SU-DHL-6 (cell line): ENCODE measurements at regions not wholly inside any gene's neighbourhood (a gene's known extent, or its start where the extent isn't known, plus 50 kb on each side); places are given as distances from the start of the nearest gene placed in this dataset.

Experiments
- H2AFZ ChIP-seq: fragments of 200-600 bp; sonication (generic); 2 replicates; pipeline ENCODE4 v1.6.1; 2014; ENCODE audit warnings: low read depth, mild to moderate bottlenecking, moderate library complexity, mixed read lengths, antibody characterized with exemption, low read length; ENCODE audit not compliant: severe bottlenecking
- H3F3A ChIP-seq: fragments of 200-600 bp; shearing (Covaris generic); 2 replicates; pipeline ENCODE4 v1.6.0; 2016; ENCODE audit warnings: antibody characterized with exemption, mild to moderate bottlenecking; ENCODE audit not compliant: insufficient read depth
- H3K27ac ChIP-seq: fragments of 200-600 bp; sonication (generic); 2 replicates; pipeline ENCODE4 v1.5.1; 2016; ENCODE audit warnings: low read depth, mild to moderate bottlenecking, low read length, moderate library complexity, mixed read lengths
- H3K27me3 ChIP-seq: fragments of 200-600 bp; sonication (generic), shearing (Covaris generic); 2 replicates; pipeline ENCODE4 v1.6.0; 2014; ENCODE audit warnings: mild to moderate bottlenecking, low read length
- H3K36me3 ChIP-seq: fragments of 200-600 bp; sonication (generic); 2 replicates; pipeline ENCODE4 v1.6.1; 2014; ENCODE audit warnings: mild to moderate bottlenecking, low read length, mixed read lengths
- H3K4me2 ChIP-seq: fragments of 300-600, 200-600 bp; shearing (Covaris generic), sonication (generic); 2 replicates; pipeline ENCODE4 v1.6.0; 2014; ENCODE audit warnings: low read length, low read depth, mild to moderate bottlenecking; ENCODE audit not compliant: poor library complexity, severe bottlenecking
- H3K4me3 ChIP-seq: fragments of 200-600 bp; sonication (generic); 2 replicates; pipeline ENCODE4 v1.5.1; 2014; ENCODE audit warnings: antibody characterized with exemption, low read length, mild to moderate bottlenecking, mixed read lengths; ENCODE audit not compliant: insufficient read depth, poor library complexity, severe bottlenecking
- H3K79me2 ChIP-seq: fragments of 200-600 bp; sonication (generic); 2 replicates; pipeline ENCODE4 v1.6.1; 2014; ENCODE audit warnings: mild to moderate bottlenecking, low read length, moderate library complexity; ENCODE audit not compliant: insufficient read depth
- H3K9ac ChIP-seq: fragments of 200-600 bp; sonication (generic); 2 replicates; pipeline ENCODE4 v1.7.0; 2014; ENCODE audit warnings: mild to moderate bottlenecking, low read length
- H3K9me2 ChIP-seq: fragments of 200-600 bp; sonication (generic); replicated peaks from 2 replicates; pipeline ENCODE4 v1.6.1; 2014; ENCODE audit warnings: low read length; ENCODE audit not compliant: insufficient read depth
- H3K9me3 ChIP-seq: fragments of 200-600 bp; sonication (generic); 2 replicates; pipeline ENCODE4 v1.6.1; 2014; ENCODE audit warnings: low read length, mixed read lengths; ENCODE audit not compliant: insufficient read depth
- H4K20me1 ChIP-seq: fragments of 200-600 bp; sonication (generic); 2 replicates; pipeline ENCODE4 v1.6.1; 2014; ENCODE audit warnings: low read depth, mild to moderate bottlenecking, antibody characterized with exemption, low read length, moderate library complexity, mixed read lengths
- EZH2phosphoT487 ChIP-seq: fragments of 200-600 bp; sonication (generic), shearing (Covaris generic); conservative IDR thresholded peaks from 2 replicates; pipeline ENCODE4 v1.6.1; 2018; ENCODE audit warnings: mild to moderate bottlenecking, antibody characterized with exemption, low read length, moderate library complexity, mixed read lengths
- TF ChIP-seq, protein P1 (sequence below): fragments of 200-600 bp; sonication (generic); IDR thresholded peaks from one replicate; pipeline ENCODE4 v1.5.1; 2017; ENCODE audit warnings: antibody characterized with exemption, mild to moderate bottlenecking, low read length, moderate library complexity; ENCODE audit not compliant: insufficient read depth, poor library complexity, severe bottlenecking

- no peak overlapping the region for H3K27ac ChIP-seq
- no peaks in the 10 kb centered on the region for H3K9me2 ChIP-seq
- H3K4me3 ChIP-seq: no peak overlapping the region
- no peaks in the 10 kb centered on the region for H3K79me2 ChIP-seq
- TF ChIP-seq, protein P1, sequence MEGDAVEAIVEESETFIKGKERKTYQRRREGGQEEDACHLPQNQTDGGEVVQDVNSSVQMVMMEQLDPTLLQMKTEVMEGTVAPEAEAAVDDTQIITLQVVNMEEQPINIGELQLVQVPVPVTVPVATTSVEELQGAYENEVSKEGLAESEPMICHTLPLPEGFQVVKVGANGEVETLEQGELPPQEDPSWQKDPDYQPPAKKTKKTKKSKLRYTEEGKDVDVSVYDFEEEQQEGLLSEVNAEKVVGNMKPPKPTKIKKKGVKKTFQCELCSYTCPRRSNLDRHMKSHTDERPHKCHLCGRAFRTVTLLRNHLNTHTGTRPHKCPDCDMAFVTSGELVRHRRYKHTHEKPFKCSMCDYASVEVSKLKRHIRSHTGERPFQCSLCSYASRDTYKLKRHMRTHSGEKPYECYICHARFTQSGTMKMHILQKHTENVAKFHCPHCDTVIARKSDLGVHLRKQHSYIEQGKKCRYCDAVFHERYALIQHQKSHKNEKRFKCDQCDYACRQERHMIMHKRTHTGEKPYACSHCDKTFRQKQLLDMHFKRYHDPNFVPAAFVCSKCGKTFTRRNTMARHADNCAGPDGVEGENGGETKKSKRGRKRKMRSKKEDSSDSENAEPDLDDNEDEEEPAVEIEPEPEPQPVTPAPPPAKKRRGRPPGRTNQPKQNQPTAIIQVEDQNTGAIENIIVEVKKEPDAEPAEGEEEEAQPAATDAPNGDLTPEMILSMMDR: no peak
- no peak for TF ChIP-seq EZH2phosphoT487
- H2AFZ ChIP-seq: no peak overlapping the region
- no peaks in the 10 kb centered on the region for H3K27me3 ChIP-seq
- no peak overlapping the region for H3K4me2 ChIP-seq
- no peaks in the 10 kb centered on the region for H4K20me1 ChIP-seq
- H3F3A ChIP-seq: no peaks in the 10 kb centered on the region
- H3K36me3 ChIP-seq: no peaks in the 10 kb centered on the region
- H3K9ac ChIP-seq: no peak overlapping the region
- no peaks in the 10 kb centered on the region for H3K9me3 ChIP-seq
Observed at GRCh38 chr21:15195104-15195503, 130.3 kb upstream of the NRIP1 start.

DNA sequence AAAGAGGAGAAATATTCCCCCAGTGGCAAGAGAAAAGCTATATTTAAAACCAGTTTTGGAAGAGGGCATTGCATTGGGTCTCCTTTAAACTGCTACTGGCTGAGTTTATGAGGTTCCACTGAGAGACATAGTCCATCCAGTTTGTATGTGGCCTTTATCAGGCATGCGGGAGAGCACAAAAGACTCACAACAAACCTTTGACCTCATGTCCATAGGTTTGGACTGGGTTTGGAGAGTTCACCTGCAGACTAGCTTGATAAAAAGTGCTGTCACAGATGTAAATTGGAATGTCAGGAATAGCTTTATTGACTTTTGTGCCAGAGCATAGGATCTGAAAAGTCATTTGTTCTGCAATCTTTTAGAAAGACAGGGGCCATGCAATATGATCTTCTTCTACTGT, 131.0 kb upstream of the NRIP1 start:
- TF ChIP-seq EZH2phosphoT487: no peak
- TF ChIP-seq, protein P1: no peak
- H3K27me3 ChIP-seq: no peaks in the 10 kb centered on the region
- no peak overlapping the region for H2AFZ ChIP-seq
- no peak overlapping the region for H3K4me2 ChIP-seq
- no peak overlapping the region for H3K4me3 ChIP-seq
- H3K36me3 ChIP-seq: no peaks in the 10 kb centered on the region
- H3F3A ChIP-seq: no peaks in the 10 kb centered on the region
- no peaks in the 10 kb centered on the region for H3K9me2 ChIP-seq
- no peaks in the 10 kb centered on the region for H3K79me2 ChIP-seq
- no peak overlapping the region for H3K27ac ChIP-seq
- no peaks in the 10 kb centered on the region for H4K20me1 ChIP-seq
- no peak overlapping the region for H3K9ac ChIP-seq
- no peaks in the 10 kb centered on the region for H3K9me3 ChIP-seq

GRCh38 chr21:15197696-15198095, 132.9 kb upstream of the NRIP1 start:
- Histone ChIP-seq H4K20me1 (no peaks in the 10 kb centered on the region), H3F3A (no peaks in the 10 kb centered on the region), H3K27ac (no peak overlapping the region), H3K9me3 (no peaks in the 10 kb centered on the region), H3K36me3 (no peaks in the 10 kb centered on the region), H2AFZ (no peak overlapping the region), H3K4me2 (no peak overlapping the region), H3K9me2 (no peaks in the 10 kb centered on the region), H3K9ac (no peak overlapping the region), H3K27me3 (no peaks in the 10 kb centered on the region), H3K79me2 (no peaks in the 10 kb centered on the region), H3K4me3 (no peak overlapping the region)
- no peak for TF ChIP-seq EZH2phosphoT487
- TF ChIP-seq, protein P1: no peak
